ENCODE measurements at regions not wholly inside any gene's neighbourhood (a gene's known extent, or its start where the extent isn't known, plus 50 kb on each side); places are given as distances from the start of the nearest gene placed in this dataset.

- no peak for DNase-seq
- in situ Hi-C loops (cut with MboI; ENCODE audit: low pct_unique_long_range_greater_than_20kb, low sequenced_read_pairs) = no loop called here
Measured at GRCh38 chr10:7033031-7033430, 377.8 kb downstream of the SFMBT2 start.

GRCh38 chr10:7030134-7030855 lies 380.5 kb downstream of the SFMBT2 start:
- DNase-seq = no peak
- in situ Hi-C loops (cut with MboI; ENCODE audit: low pct_unique_long_range_greater_than_20kb, low sequenced_read_pairs) = no loop called here

- DNase-seq = no peak
- in situ Hi-C loops (cut with MboI; ENCODE audit: low pct_unique_long_range_greater_than_20kb, low sequenced_read_pairs) = no loop called here
Measured at GRCh38 chr10:7029672-7030071, 381.2 kb downstream of the SFMBT2 start.

- in situ Hi-C loops (cut with MboI; ENCODE audit: low pct_unique_long_range_greater_than_20kb, low sequenced_read_pairs) = no loop called here
- no peak for DNase-seq
Measured at GRCh38 chr10:7028809-7029166, 382.0 kb downstream of the SFMBT2 start.

- in situ Hi-C loops (cut with MboI; ENCODE audit: low pct_unique_long_range_greater_than_20kb, low sequenced_read_pairs) = no loop called here
- DNase-seq = peak; percentile 44
Measured at GRCh38 chr10:7027913-7028808, 382.7 kb downstream of the SFMBT2 start.

- in situ Hi-C loops (cut with MboI; ENCODE audit: low pct_unique_long_range_greater_than_20kb, low sequenced_read_pairs) = no loop called here
- no peak for DNase-seq
Measured at GRCh38 chr10:7027237-7027912, 383.5 kb downstream of the SFMBT2 start.

GRCh38 chr10:7026818-7027217 lies 384.0 kb downstream of the SFMBT2 start:
- in situ Hi-C loops (cut with MboI; ENCODE audit: low pct_unique_long_range_greater_than_20kb, low sequenced_read_pairs) = no loop called here
- no peak for DNase-seq

GRCh38 chr10:7025296-7025695 lies 385.5 kb downstream of the SFMBT2 start:
- in situ Hi-C loops (cut with MboI; ENCODE audit: low pct_unique_long_range_greater_than_20kb, low sequenced_read_pairs) = no loop called here
- DNase-seq = no peak

GRCh38 chr10:7015457-7015856 lies 395.4 kb downstream of the SFMBT2 start:
- in situ Hi-C loops (cut with MboI; ENCODE audit: low pct_unique_long_range_greater_than_20kb, low sequenced_read_pairs) = no loop called here
- no peak for DNase-seq

- in situ Hi-C loops (cut with MboI; ENCODE audit: low pct_unique_long_range_greater_than_20kb, low sequenced_read_pairs) = no loop called here
Measured at GRCh38 chr10:7014721-7015120, 396.1 kb downstream of the SFMBT2 start.

GRCh38 chr10:7011994-7012393 lies 398.8 kb downstream of the SFMBT2 start:
- no peak for DNase-seq
- in situ Hi-C loops (cut with MboI; ENCODE audit: low pct_unique_long_range_greater_than_20kb, low sequenced_read_pairs) = no loop called here

More at GRCh38 chr10:7014721-7015120, 396.1 kb downstream of the SFMBT2 start:
- DNase-seq = no peak

- DNase-seq = no peak
- in situ Hi-C loops (cut with MboI; ENCODE audit: low pct_unique_long_range_greater_than_20kb, low sequenced_read_pairs) = no loop called here
Measured at GRCh38 chr10:7008645-7009044, 402.2 kb downstream of the SFMBT2 start.

- no peak for DNase-seq
- in situ Hi-C loops (cut with MboI; ENCODE audit: low pct_unique_long_range_greater_than_20kb, low sequenced_read_pairs) = no loop called here
Measured at GRCh38 chr10:7007600-7008190, 403.1 kb downstream of the SFMBT2 start.

- in situ Hi-C loops (cut with MboI; ENCODE audit: low pct_unique_long_range_greater_than_20kb, low sequenced_read_pairs) = no loop called here
Measured at GRCh38 chr10:7006566-7006965, 404.3 kb downstream of the SFMBT2 start.

GRCh38 chr10:7003831-7004395 lies 406.9 kb downstream of the SFMBT2 start:
- in situ Hi-C loops (cut with MboI; ENCODE audit: low pct_unique_long_range_greater_than_20kb, low sequenced_read_pairs) = no loop called here
- no peak for DNase-seq

More at GRCh38 chr10:7006566-7006965, 404.3 kb downstream of the SFMBT2 start:
- DNase-seq = no peak

- in situ Hi-C loops (cut with MboI; ENCODE audit: low pct_unique_long_range_greater_than_20kb, low sequenced_read_pairs) = no loop called here
Measured at GRCh38 chr10:7000061-7000460, 410.8 kb downstream of the SFMBT2 start.

GRCh38 chr10:6999232-6999925 lies 411.5 kb downstream of the SFMBT2 start:
- no peak for DNase-seq
- in situ Hi-C loops (cut with MboI; ENCODE audit: low pct_unique_long_range_greater_than_20kb, low sequenced_read_pairs) = no loop called here

More at GRCh38 chr10:7000061-7000460, 410.8 kb downstream of the SFMBT2 start:
- no peak for DNase-seq

GRCh38 chr10:6997509-6997908 lies 413.3 kb downstream of the SFMBT2 start:
- no peak for DNase-seq
- in situ Hi-C loops (cut with MboI; ENCODE audit: low pct_unique_long_range_greater_than_20kb, low sequenced_read_pairs) = no loop called here

GRCh38 chr10:6996431-6996830 lies 414.4 kb downstream of the SFMBT2 start:
- in situ Hi-C loops (cut with MboI; ENCODE audit: low pct_unique_long_range_greater_than_20kb, low sequenced_read_pairs) = no loop called here
- no peak for DNase-seq

Measured in KBM-7 (cell line).